ENCODE measurements at regions not wholly inside any gene's neighbourhood (a gene's known extent, or its start where the extent isn't known, plus 50 kb on each side); places are given as distances from the start of the nearest gene placed in this dataset.

DNA sequence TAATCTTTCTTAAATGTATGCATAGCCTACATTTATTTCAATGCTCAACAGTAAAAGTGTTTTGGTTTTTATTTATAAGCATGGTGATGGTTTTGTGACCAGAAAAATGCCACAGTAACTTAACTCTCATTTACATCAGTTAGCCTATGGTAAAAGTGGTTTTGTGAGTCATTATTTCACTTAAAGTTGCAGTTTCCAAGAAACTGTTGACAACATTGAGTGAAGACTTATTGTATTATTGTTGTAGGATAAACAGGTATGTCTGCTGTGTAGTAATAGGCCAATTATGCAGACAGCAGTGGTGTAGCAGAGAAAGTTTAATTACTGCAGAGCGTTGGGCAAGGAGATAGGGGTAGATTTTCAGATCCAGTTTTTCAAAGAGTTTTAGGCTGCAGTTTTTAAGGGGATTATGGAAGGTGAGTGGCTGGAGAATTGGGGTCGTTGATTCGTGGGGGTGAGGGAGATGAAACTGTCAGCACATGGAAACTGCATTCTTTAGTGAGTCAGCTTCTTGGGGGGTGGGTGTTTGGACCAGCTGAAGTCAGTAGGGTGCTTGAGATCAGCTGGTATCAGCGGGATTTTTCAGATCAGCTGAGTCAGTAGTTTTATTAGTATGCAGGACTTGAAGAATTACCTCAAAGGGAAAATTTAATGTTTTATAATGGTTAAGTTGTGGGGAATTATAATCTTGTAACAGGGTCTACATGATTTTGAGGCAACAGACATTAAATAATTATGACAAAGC lies 168.7 kb upstream of the FMN2 start:
- no peak overlapping the region for H3K4me3 ChIP-seq (ENCODE audit: low read depth, low read length)
- TF ChIP-seq, protein P1, sequence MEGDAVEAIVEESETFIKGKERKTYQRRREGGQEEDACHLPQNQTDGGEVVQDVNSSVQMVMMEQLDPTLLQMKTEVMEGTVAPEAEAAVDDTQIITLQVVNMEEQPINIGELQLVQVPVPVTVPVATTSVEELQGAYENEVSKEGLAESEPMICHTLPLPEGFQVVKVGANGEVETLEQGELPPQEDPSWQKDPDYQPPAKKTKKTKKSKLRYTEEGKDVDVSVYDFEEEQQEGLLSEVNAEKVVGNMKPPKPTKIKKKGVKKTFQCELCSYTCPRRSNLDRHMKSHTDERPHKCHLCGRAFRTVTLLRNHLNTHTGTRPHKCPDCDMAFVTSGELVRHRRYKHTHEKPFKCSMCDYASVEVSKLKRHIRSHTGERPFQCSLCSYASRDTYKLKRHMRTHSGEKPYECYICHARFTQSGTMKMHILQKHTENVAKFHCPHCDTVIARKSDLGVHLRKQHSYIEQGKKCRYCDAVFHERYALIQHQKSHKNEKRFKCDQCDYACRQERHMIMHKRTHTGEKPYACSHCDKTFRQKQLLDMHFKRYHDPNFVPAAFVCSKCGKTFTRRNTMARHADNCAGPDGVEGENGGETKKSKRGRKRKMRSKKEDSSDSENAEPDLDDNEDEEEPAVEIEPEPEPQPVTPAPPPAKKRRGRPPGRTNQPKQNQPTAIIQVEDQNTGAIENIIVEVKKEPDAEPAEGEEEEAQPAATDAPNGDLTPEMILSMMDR (IDR thresholded peaks at IDR 0.05; ENCODE audit: borderline replicate concordance, insufficient read depth, low read depth, low read length): no peak

DNA sequence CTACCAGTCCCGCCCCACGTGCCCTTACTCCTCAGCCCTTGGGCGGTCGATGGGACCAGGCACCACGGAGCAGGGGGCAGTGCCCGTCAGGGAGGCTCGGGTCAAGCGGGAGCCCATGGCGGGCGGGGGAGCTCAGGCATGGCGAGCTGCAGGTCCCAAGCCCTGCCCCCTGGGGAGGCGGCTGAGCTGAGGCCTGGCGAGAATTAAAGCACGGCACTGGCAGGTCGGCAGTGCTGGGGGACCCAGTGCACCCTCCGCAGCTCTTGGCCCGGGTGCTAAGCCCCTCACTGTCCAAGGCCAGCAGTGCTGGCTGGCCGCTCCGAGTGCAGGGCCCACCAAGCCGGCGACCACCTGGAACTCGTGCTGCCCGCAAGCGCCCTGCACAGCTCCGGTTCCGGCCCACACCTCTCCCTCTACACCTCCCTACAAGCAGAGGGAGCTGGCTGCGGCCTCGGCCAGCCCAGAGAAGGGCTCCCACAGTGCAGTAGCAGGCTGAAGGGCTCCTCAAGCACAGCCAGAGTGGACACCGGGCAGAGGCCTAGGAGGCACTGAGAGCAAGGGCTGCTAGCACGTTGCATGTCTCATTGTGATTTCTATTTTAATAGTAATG lies 166.8 kb upstream of the FMN2 start:
- TF ChIP-seq, protein P1 (IDR thresholded peaks at IDR 0.05; ENCODE audit: borderline replicate concordance, insufficient read depth, low read depth, low read length): no peak

DNA sequence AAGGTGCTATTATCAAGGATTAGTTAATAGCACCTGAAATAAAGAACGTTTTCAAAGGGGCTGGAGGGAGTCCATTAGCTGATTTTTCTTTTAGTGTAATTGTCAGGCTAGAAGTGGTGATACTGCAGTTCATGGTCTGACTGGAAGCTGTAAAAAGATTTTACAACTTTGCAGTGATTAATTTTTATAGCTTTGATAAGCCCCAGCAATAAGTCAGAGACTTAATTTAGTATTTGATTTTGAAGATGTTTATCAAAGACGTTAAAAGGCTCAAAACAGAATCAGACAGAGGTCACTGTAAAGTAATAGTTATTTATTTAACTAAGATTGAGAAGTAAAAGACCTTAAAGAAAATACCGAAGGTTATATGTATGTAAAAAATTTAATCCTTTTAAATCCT lies 165.5 kb upstream of the FMN2 start:
- H3K4me3 ChIP-seq (ENCODE audit: low read depth, low read length): no peak overlapping the region
- TF ChIP-seq, protein P1 (IDR thresholded peaks at IDR 0.05; ENCODE audit: borderline replicate concordance, insufficient read depth, low read depth, low read length): no peak

More for the DNA sequence above, 166.8 kb upstream of the FMN2 start:
- no peak overlapping the region for H3K4me3 ChIP-seq (ENCODE audit: low read depth, low read length)

DNA sequence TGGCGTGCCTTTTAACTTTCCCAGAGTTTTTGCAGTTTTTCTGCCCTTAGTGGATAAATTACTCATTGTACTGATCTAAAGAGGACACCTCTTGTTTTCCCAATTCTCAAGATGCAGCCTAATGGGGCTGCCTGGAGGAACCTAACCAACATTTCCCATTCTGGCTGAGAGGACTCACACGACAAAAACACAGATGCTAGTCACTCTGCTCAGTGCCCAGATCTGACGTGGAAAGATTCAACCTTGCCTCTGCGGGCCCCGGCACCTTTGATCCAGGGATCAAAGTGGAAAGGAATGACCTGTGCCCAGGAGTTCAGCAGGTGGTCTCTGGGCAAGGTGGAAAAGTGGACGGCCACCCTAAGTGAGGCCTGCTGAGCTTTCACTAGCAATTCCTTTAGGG lies 162.4 kb upstream of the FMN2 start:
- TF ChIP-seq, protein P1 (IDR thresholded peaks at IDR 0.05; ENCODE audit: borderline replicate concordance, insufficient read depth, low read depth, low read length): no peak
- H3K4me3 ChIP-seq (ENCODE audit: low read depth, low read length): no peak overlapping the region

DNA sequence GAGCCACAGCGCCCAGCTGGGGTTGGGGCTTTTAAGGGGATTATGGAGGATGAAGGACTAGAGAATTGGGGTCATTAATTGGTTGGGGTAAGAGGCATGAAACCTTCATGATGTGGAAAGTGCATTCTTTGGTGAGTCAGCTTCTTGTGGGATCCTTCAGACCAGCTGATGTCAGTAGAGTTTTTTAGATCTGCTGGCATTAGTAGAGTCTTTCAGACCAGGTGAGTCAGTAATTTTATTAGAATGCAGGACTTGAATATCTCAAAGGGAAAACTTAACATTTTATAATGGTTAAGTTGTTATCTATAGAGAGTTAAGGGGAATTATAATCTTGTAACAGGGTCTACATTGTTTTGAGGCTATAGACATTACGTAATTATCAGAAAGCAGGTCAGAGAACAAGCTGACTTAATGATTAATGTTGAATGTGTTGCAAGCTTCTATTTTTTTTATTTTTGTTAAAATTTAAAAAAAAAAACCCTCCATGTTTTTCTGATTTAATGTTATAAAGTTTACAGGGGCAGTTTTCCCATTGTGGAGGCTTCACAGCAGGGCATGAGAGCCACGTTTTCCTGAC lies 160.9 kb upstream of the FMN2 start:
- no peak overlapping the region for H3K4me3 ChIP-seq (ENCODE audit: low read depth, low read length)
- TF ChIP-seq, protein P1 (IDR thresholded peaks at IDR 0.05; ENCODE audit: borderline replicate concordance, insufficient read depth, low read depth, low read length): no peak

DNA sequence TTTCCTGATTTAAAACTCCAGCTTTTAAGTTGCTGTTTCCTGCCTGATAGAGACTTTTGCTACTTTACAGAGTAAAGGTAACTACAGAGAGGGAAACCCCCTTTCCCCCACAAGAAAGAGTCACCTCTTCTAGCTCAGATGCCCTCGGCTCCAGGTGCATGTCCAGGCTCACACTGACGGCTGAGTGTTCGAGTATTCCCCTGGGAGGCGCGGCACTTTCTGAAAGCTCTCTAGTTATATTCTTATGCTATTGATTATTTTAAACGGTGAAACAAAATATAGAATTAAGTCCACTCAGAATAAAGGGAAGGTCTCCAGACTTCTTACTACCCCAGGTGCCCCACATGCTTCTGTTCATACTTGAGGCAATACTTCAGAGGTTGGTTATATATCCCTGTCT lies 160.3 kb upstream of the FMN2 start:
- TF ChIP-seq, protein P1 (IDR thresholded peaks at IDR 0.05; ENCODE audit: borderline replicate concordance, insufficient read depth, low read depth, low read length): no peak
- H3K4me3 ChIP-seq (ENCODE audit: low read depth, low read length): no peak overlapping the region

DNA sequence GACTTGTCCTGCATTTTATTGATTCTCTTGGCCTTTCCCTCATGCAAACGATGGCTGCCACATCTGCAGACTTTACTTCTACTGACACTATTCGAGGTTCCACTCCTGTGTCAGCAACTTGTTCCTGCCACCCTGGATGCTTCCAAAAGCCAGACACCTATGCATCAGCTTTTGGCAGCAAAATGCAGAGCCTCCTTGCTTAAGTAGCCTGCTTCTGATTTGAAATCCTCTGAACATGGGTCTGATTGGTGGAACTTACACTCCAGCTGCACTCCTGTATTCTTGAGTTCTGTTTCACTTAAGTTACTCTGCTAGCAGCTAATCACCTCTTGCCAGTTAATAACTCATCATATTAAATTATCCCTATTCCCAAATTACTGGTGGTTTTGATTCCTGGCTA lies 152.1 kb upstream of the FMN2 start:
- TF ChIP-seq, protein P1 (IDR thresholded peaks at IDR 0.05; ENCODE audit: borderline replicate concordance, insufficient read depth, low read depth, low read length): no peak
- no peak overlapping the region for H3K4me3 ChIP-seq (ENCODE audit: low read depth, low read length)

All from GM12875 (cell line).